ENCODE measurements at regions not wholly inside any gene's neighbourhood (a gene's known extent, or its start where the extent isn't known, plus 50 kb on each side); places are given as distances from the start of the nearest gene placed in this dataset.
A peak's percentile ranks its signal among the peaks of the same experiment; 100 is the strongest.

GRCh38 chrX:140580478-140580877, 75.6 kb upstream of the SOX3 start:
- no peak for TF ChIP-seq CTCF (IDR thresholded peaks at IDR 0.05; ENCODE audit: insufficient read depth, low read length, poor library complexity, severe bottlenecking)
- H3K36me3 ChIP-seq (ENCODE audit: control insufficient read depth, insufficient read depth, low read length), result no peaks in the 10 kb centered on the region
- no peak overlapping the region for H3K4me3 ChIP-seq (replicated peaks; ENCODE audit: low read depth, low read length)
- H3K27me3 ChIP-seq (replicated peaks; ENCODE audit: control insufficient read depth, insufficient read depth, low read length), result no peaks in the 10 kb centered on the region
- DNase-seq (ENCODE audit: extremely low read depth, insufficient read length), result no peak

- H3K4me3 ChIP-seq (replicated peaks; ENCODE audit: low read depth, low read length), result no peak overlapping the region
- H3K27me3 ChIP-seq (replicated peaks; ENCODE audit: control insufficient read depth, insufficient read depth, low read length), result no peaks in the 10 kb centered on the region
- DNase-seq (ENCODE audit: extremely low read depth, insufficient read length), result no peak
- H3K36me3 ChIP-seq (ENCODE audit: control insufficient read depth, insufficient read depth, low read length), result no peaks in the 10 kb centered on the region
- peak; percentile 85 for TF ChIP-seq CTCF (IDR thresholded peaks at IDR 0.05; ENCODE audit: insufficient read depth, low read length, poor library complexity, severe bottlenecking)
Observed at GRCh38 chrX:140572724-140573123, 67.9 kb upstream of the SOX3 start.

- Histone ChIP-seq H3K27me3 (replicated peaks; ENCODE audit: control insufficient read depth, insufficient read depth, low read length) (no peaks in the 10 kb centered on the region), H3K4me3 (replicated peaks; ENCODE audit: low read depth, low read length) (no peak overlapping the region), H3K36me3 (ENCODE audit: control insufficient read depth, insufficient read depth, low read length) (no peaks in the 10 kb centered on the region)
- no peak for DNase-seq (ENCODE audit: extremely low read depth, insufficient read length)
- no peak for TF ChIP-seq CTCF (IDR thresholded peaks at IDR 0.05; ENCODE audit: insufficient read depth, low read length, poor library complexity, severe bottlenecking)
Observed at GRCh38 chrX:140563893-140564292, 59.0 kb upstream of the SOX3 start.

Data from GM06990 (cell line).